ENCODE measurements at regions not wholly inside any gene's neighbourhood (a gene's known extent, or its start where the extent isn't known, plus 50 kb on each side); places are given as distances from the start of the nearest gene placed in this dataset.

GRCh38 chr3:99248913-99249312, 347.4 kb upstream of the DCBLD2 start (continued):
- no peak for TF ChIP-seq MXI1 (IDR thresholded peaks at IDR 0.05; ENCODE audit: low read depth, low read length)
- TF ChIP-seq JUNB (IDR thresholded peaks at IDR 0.05), result no peak
- no peak for TF ChIP-seq NFYB (IDR thresholded peaks at IDR 0.05; ENCODE audit: insufficient read depth, low read depth, low read length)
- no peak for TF ChIP-seq SKIL (IDR thresholded peaks at IDR 0.05; ENCODE audit: low read depth, poor library complexity, severe bottlenecking)

- in situ Hi-C loops (cut with MboI) (no loop called here), intact Hi-C loops (cut with micrococcal nuclease; ENCODE audit: unreplicated experiment) (no loop called here)
- Histone ChIP-seq H3K4me1 (ENCODE audit: control insufficient read depth, insufficient read depth, low read length) (no peaks in the 10 kb centered on the region), H3K9me3 (replicated peaks; ENCODE audit: control insufficient read depth, insufficient read depth, low read length) (no peaks in the 10 kb centered on the region), H3K9ac (ENCODE audit: control insufficient read depth, insufficient read depth, low read length) (no peak overlapping the region), H2AFZ (ENCODE audit: control insufficient read depth, low read depth, low read length) (no peak overlapping the region), H3K36me3 (ENCODE audit: control insufficient read depth in 2 of 2, insufficient read depth in 2 of 2, low read length in 1 of 2) (no peaks in the 10 kb centered on the region), H4K20me1 (ENCODE audit: control insufficient read depth, insufficient read depth) (no peaks in the 10 kb centered on the region), H3K4me3 (no peak overlapping the region), H3K27me3 (replicated peaks in 1 of 2; ENCODE audit: control insufficient read depth in 2 of 2, insufficient read depth in 2 of 2, low read length in 1 of 2) (no peaks in the 10 kb centered on the region), H3K27ac (ENCODE audit: control insufficient read depth, insufficient read depth) (no peak overlapping the region), H3K79me2 (ENCODE audit: control insufficient read depth, insufficient read depth, low read length) (no peaks in the 10 kb centered on the region), H3K4me2 (ENCODE audit: control insufficient read depth, insufficient read depth) (no peak overlapping the region)
- no peak for TF ChIP-seq FOXM1 (IDR thresholded peaks at IDR 0.05; ENCODE audit: low read depth, low read length)
- TF ChIP-seq SREBF2 (IDR thresholded peaks at IDR 0.05; ENCODE audit: low read length), result no peak
- no peak for TF ChIP-seq BCLAF1 (IDR thresholded peaks at IDR 0.05)
- no peak for TF ChIP-seq NFXL1 (IDR thresholded peaks at IDR 0.05; ENCODE audit: borderline replicate concordance)
- TF ChIP-seq RUNX3 (IDR thresholded peaks at IDR 0.05; ENCODE audit: low read length), result no peak
- no peak for TF ChIP-seq ZNF217 (IDR thresholded peaks at IDR 0.05)
- no peak for TF ChIP-seq SMAD5 (IDR thresholded peaks at IDR 0.05; ENCODE audit: low read depth)
- TF ChIP-seq ZNF687 (IDR thresholded peaks at IDR 0.05), result no peak
- no peak for TF ChIP-seq NFYA (IDR thresholded peaks at IDR 0.05; ENCODE audit: borderline replicate concordance, low read depth, low read length)
- no peak for TF ChIP-seq GATAD2B (conservative IDR thresholded peaks at IDR 0.05; ENCODE audit: low read depth)
- FAIRE-seq, result no peak
- ATAC-seq, result no peak
- WGBS (ENCODE audit: insufficient coverage, insufficient replicate concordance, low lambda C conversion rate, missing lambda C conversion rate), result 0% methylated on average over 1 of the region's 1 CpG
- ChIA-PET RAD21 (ENCODE audit: unreplicated experiment) (no interaction called here), SMC1A (ENCODE audit: uncharacterized antibody, unreplicated experiment) (no interaction called here), POLR2A (no interaction called here), CTCF (no interaction called here)
- DNase-seq (ENCODE audit: low read depth, low spot score), result no peak
- no TSS peak for BruUV-seq (replicated peaks)
Measured at GRCh38 chr3:99248130-99248529, 346.6 kb upstream of the DCBLD2 start.
